ENCODE measurements at regions not wholly inside any gene's neighbourhood (a gene's known extent, or its start where the extent isn't known, plus 50 kb on each side); places are given as distances from the start of the nearest gene placed in this dataset.

DNA sequence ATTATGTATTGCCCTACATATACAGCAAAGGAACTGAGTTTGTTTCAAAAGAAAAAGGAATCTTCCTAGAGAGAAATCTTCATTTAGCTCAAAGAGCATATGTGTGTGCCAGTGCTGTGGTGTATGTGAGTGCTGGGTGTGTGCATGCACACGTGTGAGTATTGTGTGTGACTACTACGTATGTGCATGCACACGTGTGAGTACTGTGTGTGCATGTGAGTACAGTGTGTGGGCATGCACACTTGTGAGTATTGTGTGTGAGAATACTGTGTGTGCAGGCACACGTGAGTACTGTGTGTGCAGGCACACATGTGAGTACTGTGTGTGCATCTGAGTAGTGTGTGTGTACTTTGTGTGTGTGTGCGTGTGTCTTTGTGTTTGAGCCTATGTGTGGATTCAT is 651.0 kb upstream of the B3GAT1 start:
- Mint-ChIP-seq H3K4me3 (no peak overlapping the region), H3K4me1 (ENCODE audit: unreplicated experiment) (no peaks in the 10 kb centered on the region), H3K27me3 (peaks cover 17% of the 10 kb centered on the region), H3K36me3 (no peaks in the 10 kb centered on the region), H3K27ac (no peak overlapping the region), H3K9me3 (peaks cover 5% of the 10 kb centered on the region)
- TF ChIP-seq, protein P1, sequence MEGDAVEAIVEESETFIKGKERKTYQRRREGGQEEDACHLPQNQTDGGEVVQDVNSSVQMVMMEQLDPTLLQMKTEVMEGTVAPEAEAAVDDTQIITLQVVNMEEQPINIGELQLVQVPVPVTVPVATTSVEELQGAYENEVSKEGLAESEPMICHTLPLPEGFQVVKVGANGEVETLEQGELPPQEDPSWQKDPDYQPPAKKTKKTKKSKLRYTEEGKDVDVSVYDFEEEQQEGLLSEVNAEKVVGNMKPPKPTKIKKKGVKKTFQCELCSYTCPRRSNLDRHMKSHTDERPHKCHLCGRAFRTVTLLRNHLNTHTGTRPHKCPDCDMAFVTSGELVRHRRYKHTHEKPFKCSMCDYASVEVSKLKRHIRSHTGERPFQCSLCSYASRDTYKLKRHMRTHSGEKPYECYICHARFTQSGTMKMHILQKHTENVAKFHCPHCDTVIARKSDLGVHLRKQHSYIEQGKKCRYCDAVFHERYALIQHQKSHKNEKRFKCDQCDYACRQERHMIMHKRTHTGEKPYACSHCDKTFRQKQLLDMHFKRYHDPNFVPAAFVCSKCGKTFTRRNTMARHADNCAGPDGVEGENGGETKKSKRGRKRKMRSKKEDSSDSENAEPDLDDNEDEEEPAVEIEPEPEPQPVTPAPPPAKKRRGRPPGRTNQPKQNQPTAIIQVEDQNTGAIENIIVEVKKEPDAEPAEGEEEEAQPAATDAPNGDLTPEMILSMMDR (conservative IDR thresholded peaks at IDR 0.05), result no peak
- no peak for DNase-seq (ENCODE audit: extremely low spot score, unreplicated experiment)

DNA sequence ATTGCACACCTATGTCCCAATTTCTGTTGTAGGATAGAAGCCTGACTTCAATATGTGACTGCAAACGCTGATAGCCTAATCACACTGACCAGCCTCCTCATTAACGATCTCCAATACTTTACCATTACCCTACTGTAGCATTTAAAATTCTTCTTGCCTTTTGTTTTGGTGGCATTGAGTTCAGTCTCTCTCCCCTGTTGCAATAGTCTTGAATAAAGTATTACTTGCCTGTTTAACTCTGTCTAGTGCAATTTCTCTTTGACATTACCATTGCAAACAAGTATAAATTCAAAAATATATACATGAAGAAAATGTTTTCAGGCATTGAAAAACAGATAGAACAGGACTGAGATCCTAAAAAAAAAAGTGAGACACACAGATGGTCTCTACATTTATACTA is 649.1 kb upstream of the B3GAT1 start:
- H3K36me3 Mint-ChIP-seq, result no peaks in the 10 kb centered on the region
- no peak overlapping the region for H3K27ac Mint-ChIP-seq
- peaks cover 20% of the 10 kb centered on the region for H3K27me3 Mint-ChIP-seq
- H3K9me3 Mint-ChIP-seq, result peaks cover 5% of the 10 kb centered on the region
- H3K4me3 Mint-ChIP-seq, result no peak overlapping the region
- no peak for DNase-seq (ENCODE audit: extremely low spot score, unreplicated experiment)
- TF ChIP-seq, protein P1 (conservative IDR thresholded peaks at IDR 0.05), result no peak
- no peaks in the 10 kb centered on the region for H3K4me1 Mint-ChIP-seq (ENCODE audit: unreplicated experiment)

DNA sequence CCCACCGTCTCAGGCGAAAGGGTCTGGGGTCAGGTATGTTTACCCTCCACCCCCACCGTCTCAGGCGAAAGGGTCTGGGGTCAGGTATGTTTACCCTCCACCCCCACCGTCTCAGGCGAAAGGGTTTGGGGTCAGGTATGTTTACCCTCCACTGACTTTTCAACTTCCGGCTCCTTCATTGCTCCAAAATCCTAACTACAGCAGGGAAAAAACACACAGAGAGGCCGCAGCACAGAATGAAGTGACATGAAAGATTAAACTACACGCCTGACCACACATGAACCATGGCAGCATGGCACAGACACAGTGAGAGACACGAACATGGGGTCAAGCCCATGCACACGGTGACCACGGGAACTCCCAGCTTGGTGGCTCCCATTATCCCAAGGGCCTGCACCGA is 634.9 kb upstream of the B3GAT1 start:
- TF ChIP-seq, protein P1 (conservative IDR thresholded peaks at IDR 0.05), result no peak
- DNase-seq (ENCODE audit: extremely low spot score, unreplicated experiment), result no peak
- no peaks in the 10 kb centered on the region for H3K4me1 Mint-ChIP-seq (ENCODE audit: unreplicated experiment)
- H3K4me3 Mint-ChIP-seq, result no peak overlapping the region
- H3K27me3 Mint-ChIP-seq, result peaks cover 23% of the 10 kb centered on the region
- no peak overlapping the region for H3K27ac Mint-ChIP-seq
- no peaks in the 10 kb centered on the region for H3K36me3 Mint-ChIP-seq
- no peaks in the 10 kb centered on the region for H3K9me3 Mint-ChIP-seq

DNA sequence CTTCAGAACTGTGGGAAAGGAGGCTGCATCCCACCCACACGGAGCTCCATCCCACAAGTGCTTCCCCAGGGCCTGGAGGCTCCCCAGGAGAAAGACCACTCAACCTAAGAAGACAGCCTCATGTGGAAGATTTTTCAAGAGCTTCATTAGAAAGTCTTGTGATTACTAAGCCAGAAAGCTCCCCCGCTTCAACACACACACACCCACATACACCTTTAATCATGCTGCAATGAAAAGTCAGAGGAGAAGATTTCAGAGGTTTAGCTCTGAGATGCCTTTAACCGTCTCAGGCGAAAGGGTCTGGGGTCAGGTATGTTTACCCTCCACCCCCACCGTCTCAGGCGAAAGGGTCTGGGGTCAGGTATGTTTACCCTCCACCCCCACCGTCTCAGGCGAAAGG is 634.5 kb upstream of the B3GAT1 start:
- Mint-ChIP-seq H3K4me3 (no peak overlapping the region), H3K27me3 (peaks cover 19% of the 10 kb centered on the region), H3K9me3 (no peaks in the 10 kb centered on the region), H3K36me3 (no peaks in the 10 kb centered on the region), H3K27ac (no peak overlapping the region), H3K4me1 (ENCODE audit: unreplicated experiment) (no peaks in the 10 kb centered on the region)
- TF ChIP-seq, protein P1 (conservative IDR thresholded peaks at IDR 0.05), result no peak
- no peak for DNase-seq (ENCODE audit: extremely low spot score, unreplicated experiment)

DNA sequence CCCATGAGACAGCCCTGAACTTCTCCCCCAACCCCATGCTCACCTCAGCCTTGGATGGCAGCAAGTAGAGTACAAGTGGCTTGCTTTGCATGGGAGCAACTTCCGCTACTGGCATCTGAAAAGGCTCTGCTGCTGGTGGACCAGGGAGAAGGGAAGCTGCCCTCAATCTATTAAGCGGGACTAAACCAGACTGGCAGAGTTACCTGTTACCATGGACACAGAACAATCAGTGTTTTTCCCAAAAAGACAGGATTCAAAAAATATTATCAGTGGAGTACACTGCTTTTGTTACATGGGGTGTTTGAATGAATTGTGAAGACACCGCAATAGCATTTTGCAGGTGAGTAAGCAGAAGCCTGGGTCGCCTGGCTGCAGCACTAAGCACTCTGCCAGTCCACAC is 631.4 kb upstream of the B3GAT1 start:
- H3K4me3 Mint-ChIP-seq, result no peak overlapping the region

More for the DNA sequence above, 631.4 kb upstream of the B3GAT1 start:
- H3K36me3 Mint-ChIP-seq, result no peaks in the 10 kb centered on the region
- DNase-seq (ENCODE audit: extremely low spot score, unreplicated experiment), result no peak
- H3K27ac Mint-ChIP-seq, result no peak overlapping the region
- no peaks in the 10 kb centered on the region for H3K4me1 Mint-ChIP-seq (ENCODE audit: unreplicated experiment)
- TF ChIP-seq, protein P1 (conservative IDR thresholded peaks at IDR 0.05), result no peak
- no peaks in the 10 kb centered on the region for H3K9me3 Mint-ChIP-seq
- H3K27me3 Mint-ChIP-seq, result peaks cover 15% of the 10 kb centered on the region

Measured in type B pancreatic cell (in vitro differentiated cells).